ENCODE measurements at regions not wholly inside any gene's neighbourhood (a gene's known extent, or its start where the extent isn't known, plus 50 kb on each side); places are given as distances from the start of the nearest gene placed in this dataset.

DNA sequence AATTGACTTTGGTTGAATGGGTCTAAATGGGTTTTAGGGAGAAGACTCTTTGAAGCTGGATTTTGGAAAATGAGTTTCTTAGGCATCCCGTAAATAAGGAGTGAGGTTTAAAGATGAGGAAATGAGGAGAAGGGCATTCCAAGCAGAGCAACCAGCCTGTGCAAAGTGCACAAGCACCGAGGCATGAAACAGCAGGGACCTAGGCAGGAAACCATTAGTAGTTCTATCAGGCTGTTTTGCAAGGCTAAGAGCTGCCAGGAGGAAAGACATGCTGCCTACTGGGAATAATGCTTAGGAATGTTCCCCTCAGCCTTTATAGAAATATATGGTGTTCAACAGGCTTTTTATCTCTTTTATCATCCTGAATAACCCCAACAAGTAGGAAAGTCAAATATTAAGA lies 153.1 kb upstream of the FGGY start:
- Histone ChIP-seq H2AK5ac (ENCODE audit: low read depth, low read length) (no peak overlapping the region), H3K27ac (ENCODE audit: low read depth, low read length) (no peak overlapping the region), H2AFZ (ENCODE audit: low read length) (no peak overlapping the region), H3K23ac (ENCODE audit: insufficient read length) (no peak overlapping the region), H2BK120ac (replicated peaks; ENCODE audit: low read depth, low read length) (no peak overlapping the region), H3K79me2 (ENCODE audit: control insufficient read depth in 1 of 2, insufficient read depth in 2 of 2, low read length in 2 of 2) (no peaks in the 10 kb centered on the region), H4K8ac (ENCODE audit: extremely low read depth, insufficient read depth, low read length) (no peak overlapping the region), H3K9me3 (ENCODE audit: insufficient read depth in 2 of 2, low read depth in 1 of 2, low read length in 1 of 2) (no peaks in the 10 kb centered on the region), H3K56ac (replicated peaks; ENCODE audit: insufficient read length, low read depth, low read length) (no peak overlapping the region), H2BK5ac (ENCODE audit: low read depth, low read length) (no peak overlapping the region), H3K79me1 (ENCODE audit: low read depth, low read length) (no peaks in the 10 kb centered on the region), H3K4me1 (replicated peaks in 1 of 4; ENCODE audit: control insufficient read depth in 3 of 4, insufficient read depth in 4 of 4, low read length in 3 of 4) (peaks cover 5 to 18% (median 10%) of the 10 kb centered on the region in 4 experiments; a peak in 6 of 7 replicates), H2BK12ac (ENCODE audit: low read depth, low read length) (no peak overlapping the region), H3K4me2 (ENCODE audit: insufficient read depth in 1 of 2, low read depth in 2 of 2, low read length in 2 of 2) (no peak overlapping the region), H2BK20ac (ENCODE audit: low read length) (no peak overlapping the region), H4K5ac (ENCODE audit: insufficient read length, low read depth, low read length) (no peak overlapping the region), H4K91ac (replicated peaks; ENCODE audit: insufficient read length, low read length) (no peak overlapping the region), H3K9ac (replicated peaks in 1 of 4; ENCODE audit: extremely low read depth in 1 of 4, low read depth in 3 of 4, low read length in 3 of 4) (no peak overlapping the region), H2BK15ac (ENCODE audit: low read length) (no peak overlapping the region), H4K20me1 (replicated peaks in 1 of 2; ENCODE audit: control insufficient read depth in 1 of 2, insufficient read depth in 2 of 2, low read length in 2 of 2) (no peaks in the 10 kb centered on the region), H3K4me3 (ENCODE audit: extremely low read depth in 1 of 4, insufficient read depth in 2 of 4, low read depth in 3 of 4, low read length in 4 of 4) (no peak overlapping the region), H3K4ac (replicated peaks; ENCODE audit: insufficient read length, low read depth, low read length) (no peak overlapping the region), H3K14ac (ENCODE audit: insufficient read length) (no peak overlapping the region), H3K27me3 (replicated peaks in 1 of 4; ENCODE audit: control insufficient read depth in 3 of 4, extremely low read depth in 1 of 4, insufficient read depth in 3 of 4, low read length in 3 of 4) (peaks cover 0 to 8% (median 1%) of the 10 kb centered on the region in 4 experiments; a peak in 3 of 7 replicates), H3K23me2 (ENCODE audit: low read depth, low read length) (peaks cover 8% of the 10 kb centered on the region; the same call in 1 of the 2 replicates), H3K18ac (ENCODE audit: extremely low read depth, low read length) (no peak overlapping the region), H3K36me3 (ENCODE audit: control insufficient read depth in 2 of 4, insufficient read depth in 4 of 4, low read length in 3 of 4) (no peaks in the 10 kb centered on the region)
- DNase-seq (ENCODE audit: low read depth in 1 of 2, low spot score in 2 of 2) = no peak
- FAIRE-seq = no peak
- 37% methylated on average over 2 of the region's 2 CpGs; no CpG with 5 or more reads in 1 of the 2 experiments for WGBS, 2 experiments (ENCODE audit: extremely low coverage in 1 of 2, insufficient coverage in 1 of 2, insufficient read length in 1 of 2, insufficient replicate concordance in 2 of 2, low coverage in 1 of 2, low lambda C conversion rate in 2 of 2, missing lambda C conversion rate in 1 of 2)
- TF ChIP-seq SUZ12 (IDR thresholded peaks at IDR 0.05; ENCODE audit: low read length) (no peak), E2F6 (IDR thresholded peaks at IDR 0.05) (no peak), BCL11A (IDR thresholded peaks at IDR 0.05; ENCODE audit: low read depth in 2 of 2, low read length in 2 of 2) (no peak), SAP30 (IDR thresholded peaks at IDR 0.05; ENCODE audit: insufficient read depth, insufficient replicate concordance, low read length) (no peak), TAF1 (IDR thresholded peaks at IDR 0.05; ENCODE audit: low read depth, low read length) (no peak), PHF8 (conservative IDR thresholded peaks at IDR 0.05; ENCODE audit: low read depth, low read length) (no peak), POU5F1 (IDR thresholded peaks at IDR 0.05; ENCODE audit: low read depth, low read length) (no peak), KDM4A (IDR thresholded peaks at IDR 0.05; ENCODE audit: low read depth, low read length, severe bottlenecking) (no peak), TEAD4 (IDR thresholded peaks at IDR 0.05; ENCODE audit: low read depth, low read length) (no peak), ATF2 (IDR thresholded peaks at IDR 0.05; ENCODE audit: low read length) (no peak), JUN (IDR thresholded peaks at IDR 0.05; ENCODE audit: low read depth, low read length) (no peak)
- CTCF ChIA-PET (ENCODE audit: partially characterized antibody) = interaction anchor here (1.0 kb wide), 1 partner anchor 194 kb away, joined by 4 read pairs; no protein-coding TSS in a partner anchor
- POLR2A ChIA-PET (ENCODE audit: partially characterized antibody) = no interaction called here

Measured in H1 (cell line).